COLO829 (cell line): ENCODE measurements at regions not wholly inside any gene's neighbourhood (a gene's known extent, or its start where the extent isn't known, plus 50 kb on each side); places are given as distances from the start of the nearest gene placed in this dataset.

ENCODE experiments used
- DNase-seq: peaks from one replicate; pipeline ENCODE4 v3.0.0; 2012; ENCODE audit warnings: low spot score

DNA sequence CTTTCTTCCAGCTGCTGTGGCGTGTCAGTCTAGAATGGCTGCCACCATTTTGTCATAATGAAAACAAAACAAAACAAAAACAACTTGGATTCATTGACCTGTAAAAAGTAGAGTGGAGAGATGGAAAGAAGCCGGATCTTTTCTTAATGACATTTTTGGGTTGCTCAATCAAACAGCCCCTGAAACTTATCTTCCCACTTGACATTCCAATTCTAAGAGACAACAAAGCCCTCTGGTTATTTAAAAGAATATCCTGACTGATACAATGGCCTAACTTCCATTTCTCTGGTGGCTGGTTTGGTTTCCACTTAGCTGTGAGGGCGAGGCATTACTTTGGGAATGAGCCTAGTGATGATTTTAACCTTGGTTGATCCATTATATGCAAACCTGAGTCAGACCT, 123.7 kb downstream of the AQP4 start:
- DNase-seq, result no peak

DNA sequence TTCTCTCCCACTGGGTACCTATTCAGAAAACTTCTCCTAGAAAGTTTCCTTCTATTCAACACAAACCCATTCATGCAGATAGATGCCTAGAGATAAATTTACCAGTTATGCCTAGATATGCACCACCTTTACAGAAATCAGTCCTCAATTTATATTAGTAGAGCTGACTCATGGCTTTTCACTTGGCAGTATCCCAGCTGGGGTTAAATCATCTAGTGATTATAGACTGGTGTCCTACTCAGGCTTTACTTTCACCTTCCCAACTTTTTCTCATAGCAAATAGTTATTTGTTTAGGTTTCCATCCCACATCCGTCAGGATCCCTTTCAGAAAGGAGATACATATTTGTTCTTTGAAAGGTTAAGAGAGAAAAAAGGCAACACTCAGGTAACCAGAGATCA, 124.5 kb downstream of the AQP4 start:
- no peak for DNase-seq

DNA sequence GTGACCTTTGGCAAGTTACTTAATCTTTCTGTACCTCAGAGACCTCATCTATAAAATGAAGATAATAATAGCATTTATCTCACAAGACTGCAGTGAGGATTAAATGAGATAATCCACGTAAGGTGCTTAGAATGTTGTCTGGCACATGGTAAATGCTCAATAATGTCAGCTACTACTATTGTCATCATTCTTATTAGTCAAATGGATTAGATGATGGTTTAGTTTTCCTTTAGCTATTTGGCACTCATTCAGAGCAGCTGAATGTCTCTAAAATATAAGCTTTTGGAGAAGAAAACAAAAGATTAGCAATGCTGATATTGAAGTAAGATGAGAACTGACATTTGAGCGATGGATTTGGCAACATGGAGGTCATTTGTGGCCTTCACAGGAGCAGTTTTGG, 125.1 kb downstream of the AQP4 start:
- DNase-seq, result no peak

DNA sequence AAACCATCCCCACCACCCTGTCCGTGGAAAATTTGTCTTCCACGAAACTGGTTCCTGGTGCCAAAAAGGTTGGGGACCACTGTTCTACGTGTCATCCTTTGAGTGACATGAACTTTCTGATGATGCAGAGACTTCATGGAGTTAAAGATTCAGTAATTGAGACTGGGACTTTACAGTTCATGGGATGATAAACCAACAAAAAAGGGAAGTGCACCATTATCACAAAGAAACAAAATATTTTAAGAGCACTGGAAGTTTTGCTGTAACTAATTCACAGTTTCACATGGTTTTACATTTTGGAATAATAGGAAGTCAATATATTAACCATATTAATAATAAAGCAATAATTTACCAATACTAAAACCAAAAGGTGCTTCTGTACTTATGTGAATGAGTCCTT, 126.8 kb downstream of the AQP4 start:
- no peak for DNase-seq

DNA sequence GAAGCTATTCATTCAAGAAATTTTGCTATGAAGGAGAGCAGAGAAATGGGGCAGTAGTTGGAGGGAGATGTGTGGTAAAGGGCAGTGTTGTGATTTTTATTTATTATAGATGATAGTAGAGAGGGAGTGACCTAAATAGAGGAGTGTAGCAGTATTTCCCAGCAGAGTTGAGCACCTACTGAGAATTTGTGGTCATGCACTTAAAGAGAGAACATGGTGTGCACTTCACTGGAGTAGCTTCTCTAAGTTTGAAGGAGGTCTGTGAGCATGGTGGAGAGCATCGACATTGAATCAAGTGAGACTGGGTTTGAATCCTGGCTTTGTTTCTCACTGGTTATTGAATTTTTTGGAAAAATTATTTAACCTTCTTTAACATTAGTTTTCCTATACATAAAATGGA, 129.2 kb downstream of the AQP4 start:
- DNase-seq, result no peak

DNA sequence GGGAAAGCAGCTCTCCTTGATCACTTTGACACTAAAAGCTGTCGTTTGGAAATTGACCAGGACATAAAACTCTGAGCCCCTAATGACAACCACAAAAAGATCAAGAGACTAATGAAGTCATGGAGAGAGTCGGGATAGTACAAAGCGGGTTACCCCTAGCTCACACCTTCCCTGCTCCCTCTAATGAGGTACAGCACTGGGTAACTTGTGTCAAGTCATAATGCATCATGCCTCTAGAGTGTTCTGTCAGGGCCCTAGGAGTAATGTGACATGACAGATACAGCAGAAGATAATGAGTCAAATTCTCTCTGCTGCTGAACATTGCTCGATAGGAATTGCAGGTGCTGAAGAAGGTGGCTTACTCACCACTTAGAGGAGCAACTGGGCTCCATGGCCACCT, 130.7 kb downstream of the AQP4 start:
- DNase-seq, result no peak

DNA sequence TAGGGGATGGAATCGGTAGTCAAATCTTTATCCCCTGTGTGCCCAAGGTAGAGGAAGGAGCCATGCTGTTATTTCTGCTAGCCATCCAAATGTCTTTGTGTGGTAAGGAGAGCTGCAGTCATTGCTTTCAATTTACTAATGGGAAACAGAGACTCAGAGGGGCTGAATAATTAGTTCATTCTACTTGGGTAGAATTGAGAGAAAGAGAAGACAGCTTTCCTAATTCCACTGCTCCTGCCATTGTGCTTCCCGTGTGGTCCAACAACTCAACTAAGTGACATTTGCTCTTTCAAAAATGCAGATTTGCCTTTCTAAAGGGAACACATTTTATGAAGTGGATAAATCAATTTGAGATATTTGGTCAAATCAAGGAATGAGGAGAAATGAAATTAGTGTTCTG, 136.1 kb downstream of the AQP4 start:
- no peak for DNase-seq

DNA sequence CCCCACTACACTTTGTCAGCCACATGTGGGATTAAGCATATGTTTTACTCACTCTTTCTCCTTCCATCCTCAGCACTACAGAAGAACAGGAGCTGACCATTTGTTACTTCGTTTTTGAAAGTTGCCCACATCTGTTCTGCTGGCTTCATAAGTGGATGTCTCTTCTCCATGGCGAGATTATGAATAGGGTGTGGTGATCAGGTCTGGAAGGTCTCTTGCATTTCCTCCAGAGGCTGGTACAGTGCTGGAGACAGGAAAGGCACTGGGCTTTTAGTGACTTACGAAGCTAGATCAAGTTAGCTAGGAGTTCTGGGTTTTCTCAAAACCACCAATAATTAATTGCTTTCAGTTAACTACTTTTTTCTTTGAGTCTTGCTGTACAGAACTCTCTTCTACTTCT, 136.5 kb downstream of the AQP4 start:
- no peak for DNase-seq

DNA sequence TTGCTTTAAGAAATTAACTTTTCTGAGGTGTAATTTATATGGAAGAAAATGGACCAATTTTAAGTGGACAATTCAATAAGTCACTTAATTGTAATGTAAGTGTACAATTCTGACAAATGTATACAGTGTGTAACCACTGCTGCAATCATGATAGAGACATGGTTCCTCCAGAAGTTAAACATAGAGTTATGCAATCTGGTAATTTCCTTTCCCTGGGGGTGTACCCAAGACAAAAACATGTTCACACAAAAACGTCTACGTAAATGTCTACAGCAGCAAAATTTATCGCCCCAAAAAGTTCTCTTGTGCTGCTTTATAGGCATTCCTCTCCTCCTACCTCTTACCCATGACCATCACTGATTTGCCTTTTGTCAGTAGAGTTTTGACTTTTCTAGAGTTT, 141.5 kb downstream of the AQP4 start:
- no peak for DNase-seq

DNA sequence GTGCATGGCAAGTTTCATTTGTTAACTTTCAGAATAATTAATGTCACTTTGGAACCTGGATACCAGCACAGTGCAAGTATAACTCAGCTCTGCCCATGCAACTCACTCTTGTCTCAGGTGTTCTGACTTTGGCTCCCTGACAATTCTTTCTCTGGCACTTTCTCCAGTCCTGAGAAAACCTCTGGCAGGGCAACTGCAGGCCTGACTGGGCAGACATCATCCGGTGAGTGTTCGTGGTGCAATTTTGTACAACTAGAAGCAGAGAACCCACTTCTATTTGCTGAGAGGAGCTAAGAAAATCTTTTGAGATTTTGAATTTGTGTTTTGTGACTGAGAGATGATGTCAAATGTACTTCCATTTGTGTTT, 143.0 kb downstream of the AQP4 start:
- DNase-seq, result no peak

DNA sequence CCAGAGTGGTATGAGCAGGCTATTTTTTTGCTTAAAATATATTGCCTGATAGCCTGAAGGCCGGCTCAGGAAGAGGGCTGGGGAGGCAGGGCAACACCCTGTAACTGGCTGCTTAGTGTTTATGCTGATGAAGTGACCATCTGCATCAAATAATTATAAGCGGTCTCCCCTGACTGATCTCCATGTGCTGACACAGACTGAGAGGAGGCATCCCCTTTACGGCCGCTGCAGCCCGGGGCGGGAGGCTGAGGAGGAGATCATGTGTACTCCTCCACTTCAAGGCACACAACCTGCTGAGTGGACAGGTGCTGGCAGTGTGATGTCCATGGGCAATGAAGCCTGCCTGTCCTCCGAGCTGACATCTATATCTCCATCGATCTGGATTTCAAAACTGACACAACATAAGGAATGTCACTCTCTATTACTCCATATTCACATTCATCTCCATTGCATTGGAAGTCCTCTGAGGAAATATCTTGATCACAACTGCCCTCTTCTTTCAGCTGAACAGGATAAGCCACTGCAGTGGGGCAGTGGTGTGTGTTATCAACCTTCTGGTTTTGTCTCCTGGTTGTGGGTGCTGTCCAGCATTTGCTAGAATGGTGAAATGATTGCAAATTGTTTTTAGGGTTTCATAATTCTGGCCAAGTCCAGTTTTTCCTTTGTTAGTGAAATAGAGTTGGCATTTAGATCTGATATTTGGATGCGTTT, 143.5 kb downstream of the AQP4 start:
- no peak for DNase-seq

DNA sequence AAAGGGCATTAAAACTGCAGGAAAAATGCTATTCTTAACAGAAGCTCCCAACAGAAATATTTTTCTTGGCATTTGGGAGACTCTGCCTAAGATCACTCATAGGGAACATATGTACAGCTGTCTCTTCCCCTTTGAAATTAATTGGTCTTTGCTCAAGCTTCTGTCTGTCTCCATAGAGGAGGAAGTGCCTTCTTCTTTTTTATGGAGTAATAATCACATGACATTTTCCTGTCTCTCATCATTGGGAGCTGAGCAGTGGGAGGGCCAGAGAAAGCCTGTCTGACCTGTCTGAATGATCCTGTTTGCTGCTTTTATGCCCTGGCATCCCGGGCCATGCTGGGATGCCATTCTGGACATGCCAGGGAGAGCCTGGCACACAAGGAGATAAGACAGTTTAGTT, 145.6 kb downstream of the AQP4 start:
- no peak for DNase-seq

DNA sequence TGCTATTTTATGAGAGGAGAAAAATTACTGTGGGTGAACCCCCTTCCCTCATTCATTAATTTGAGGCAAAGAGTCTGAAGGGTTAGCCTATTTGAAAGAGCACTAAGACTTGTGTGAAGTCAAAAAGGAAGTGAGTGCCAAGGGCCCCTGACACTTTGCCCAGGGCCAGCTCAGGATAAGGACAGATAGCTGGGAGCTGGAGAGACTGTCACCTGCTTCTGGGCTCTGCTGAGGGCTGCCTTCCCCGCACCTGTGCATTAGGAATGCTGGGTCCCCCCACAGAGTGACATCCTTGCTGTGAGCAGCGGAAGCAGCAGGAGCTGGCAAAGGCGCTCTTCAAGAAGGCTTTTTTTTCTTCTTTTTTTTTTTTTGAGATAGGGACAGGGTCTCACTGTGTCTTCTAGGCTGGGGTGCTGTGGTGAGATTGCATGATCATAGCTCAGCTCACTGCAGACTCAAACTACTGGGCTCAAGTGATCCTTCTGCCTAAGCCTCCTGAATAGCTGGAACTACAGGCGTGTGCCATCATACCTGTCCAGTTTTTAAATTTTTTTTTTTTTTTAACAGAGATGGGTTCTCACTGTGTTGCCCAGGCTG, 148.3 kb downstream of the AQP4 start:
- DNase-seq, result no peak

DNA sequence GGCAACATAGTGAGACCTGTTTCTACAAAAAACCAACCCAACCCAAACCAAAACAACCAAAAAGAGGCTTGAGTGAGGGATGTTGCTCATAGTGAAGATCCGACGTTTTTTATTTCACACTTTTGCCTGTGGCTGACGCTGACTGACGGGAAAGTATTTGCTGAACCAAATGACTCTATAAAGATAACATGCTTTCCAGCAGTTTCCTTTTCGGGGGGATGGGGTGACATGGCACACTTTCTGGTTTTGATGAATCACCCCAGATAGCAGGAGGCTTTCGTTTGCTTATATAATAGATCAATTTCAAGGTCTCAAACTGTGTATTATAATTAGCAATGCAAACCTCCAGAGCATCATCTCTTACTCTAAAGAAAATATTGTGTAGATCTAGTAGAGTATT, 150.8 kb downstream of the AQP4 start:
- DNase-seq, result no peak

DNA sequence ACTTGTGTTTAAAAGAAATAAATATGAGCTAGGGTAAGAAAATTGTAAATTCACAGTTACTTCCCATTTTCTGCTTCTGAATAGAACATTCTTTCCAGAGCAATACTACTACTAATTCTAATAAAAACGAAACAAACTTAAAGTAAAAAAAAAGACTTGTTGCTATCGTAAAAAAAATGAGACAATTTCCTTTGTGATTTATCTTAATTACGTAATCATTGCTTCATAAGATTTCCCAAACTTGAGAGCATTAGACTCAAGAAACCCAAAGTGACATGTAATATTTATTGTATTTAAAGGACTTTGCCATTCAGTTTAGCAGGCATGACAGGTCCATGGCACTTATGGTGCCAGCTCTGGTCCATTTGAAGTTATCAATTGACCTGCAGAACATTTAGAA, 153.8 kb downstream of the AQP4 start:
- DNase-seq, result no peak

DNA sequence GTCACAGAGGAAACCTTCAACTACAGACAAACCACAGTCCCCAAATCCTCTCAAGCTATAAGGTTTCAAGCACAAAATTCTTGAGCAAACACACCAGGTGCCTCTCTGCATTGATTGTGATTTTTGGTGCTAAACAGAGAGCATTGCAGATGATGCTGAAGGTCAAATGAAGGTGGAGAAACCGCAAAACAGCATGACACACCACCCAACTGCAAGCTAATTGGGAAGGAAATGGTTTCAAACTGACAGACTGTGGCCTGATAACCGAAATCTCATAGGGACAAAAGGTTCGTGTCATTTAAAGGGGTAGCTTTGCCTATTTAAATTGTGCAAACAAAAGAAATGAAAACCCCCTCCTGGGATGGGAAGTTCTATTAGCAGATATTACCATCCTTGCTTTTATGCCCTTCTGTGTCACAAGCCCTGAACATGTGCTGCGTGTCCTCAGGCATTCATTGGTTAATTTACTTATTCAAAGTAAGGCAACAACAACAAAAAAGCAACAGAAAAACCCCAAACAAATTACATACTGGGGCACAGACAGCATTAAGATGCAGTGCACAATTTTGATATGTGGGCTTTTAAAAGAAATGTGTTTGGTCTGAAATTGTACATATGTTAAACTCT, 154.9 kb downstream of the AQP4 start:
- DNase-seq, result no peak

DNA sequence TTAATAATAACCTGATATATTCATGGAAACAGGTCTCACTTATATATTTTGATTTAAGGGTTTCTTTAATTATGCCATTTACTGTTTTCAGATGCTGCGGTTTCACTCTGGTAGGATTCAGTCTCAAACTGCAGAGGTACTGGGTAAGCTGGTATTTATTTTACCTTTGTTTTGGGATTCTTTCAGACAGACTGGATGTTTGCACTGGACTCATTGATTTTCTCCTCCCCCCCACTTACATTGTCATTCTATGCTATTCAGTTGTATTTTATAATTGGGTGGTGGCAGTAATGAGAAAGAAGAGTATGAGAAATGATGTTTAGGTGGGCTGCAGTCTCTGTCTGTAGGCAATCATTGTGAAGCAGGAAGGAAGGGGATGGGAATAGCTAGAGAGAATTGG, 155.6 kb downstream of the AQP4 start:
- no peak for DNase-seq

DNA sequence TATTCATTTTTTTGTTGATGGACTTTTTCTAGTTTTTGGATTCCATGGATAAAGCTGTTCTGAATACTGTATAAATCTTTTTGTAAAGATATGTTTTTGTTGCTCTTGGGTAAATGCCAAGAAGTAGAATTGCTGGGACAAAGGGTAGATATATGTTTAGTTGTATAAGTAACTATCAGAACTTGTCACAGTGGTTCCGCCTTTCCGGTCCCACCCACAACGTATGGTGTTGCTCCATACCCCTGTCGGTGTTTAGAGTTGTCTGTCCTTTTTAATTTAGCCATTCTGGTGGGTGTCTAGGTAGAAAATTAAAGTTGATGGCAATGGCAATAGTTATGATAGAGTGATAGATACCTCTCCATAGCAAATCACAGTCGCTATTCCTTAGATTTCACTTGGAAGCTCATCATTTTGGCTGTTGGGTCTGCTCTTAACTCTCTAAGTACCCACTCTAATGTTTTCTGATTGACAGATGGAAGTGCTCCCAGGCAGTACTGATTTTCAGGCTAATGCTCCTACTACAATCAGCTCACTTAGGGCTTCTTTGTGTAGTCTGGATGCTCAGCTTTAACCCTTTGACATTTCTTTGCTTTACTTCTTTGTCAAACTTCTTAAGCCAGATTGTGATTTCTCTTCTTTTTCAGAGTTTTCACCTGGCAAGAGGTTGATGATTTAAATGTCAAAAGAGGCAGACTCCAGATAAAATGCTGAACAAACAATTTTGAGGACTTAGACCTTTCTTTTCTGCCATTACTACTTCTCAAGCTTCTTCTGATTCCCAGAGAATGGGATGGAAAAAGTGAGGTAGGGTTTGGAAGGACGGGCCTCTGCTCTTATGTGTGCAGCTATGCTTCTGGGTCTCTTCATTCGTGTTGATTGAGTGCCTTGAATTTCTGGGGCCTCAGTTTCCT, 156.4 kb downstream of the AQP4 start:
- no peak for DNase-seq

DNA sequence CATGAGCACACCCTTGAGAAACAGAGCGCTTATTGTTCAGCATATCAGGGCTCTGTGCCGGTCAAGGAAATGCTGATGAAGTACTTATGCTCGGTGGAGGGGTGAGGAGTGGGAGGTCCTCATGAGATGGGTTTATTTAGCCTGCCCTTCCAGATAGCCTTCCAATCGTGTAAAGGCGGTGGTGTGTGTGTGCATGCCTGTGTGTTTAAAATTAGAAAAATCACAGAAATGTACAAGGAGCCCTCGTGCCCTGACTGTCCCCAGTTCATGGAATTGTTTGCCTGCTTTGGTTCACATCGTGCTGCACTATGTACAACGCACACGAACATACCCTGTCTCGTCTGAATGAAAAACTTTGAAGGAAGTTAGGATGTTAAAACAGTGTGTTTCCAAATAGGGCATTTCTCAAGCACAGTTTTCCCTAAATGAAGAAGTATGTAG, 158.6 kb downstream of the AQP4 start:
- peak; percentile 54 for DNase-seq

DNA sequence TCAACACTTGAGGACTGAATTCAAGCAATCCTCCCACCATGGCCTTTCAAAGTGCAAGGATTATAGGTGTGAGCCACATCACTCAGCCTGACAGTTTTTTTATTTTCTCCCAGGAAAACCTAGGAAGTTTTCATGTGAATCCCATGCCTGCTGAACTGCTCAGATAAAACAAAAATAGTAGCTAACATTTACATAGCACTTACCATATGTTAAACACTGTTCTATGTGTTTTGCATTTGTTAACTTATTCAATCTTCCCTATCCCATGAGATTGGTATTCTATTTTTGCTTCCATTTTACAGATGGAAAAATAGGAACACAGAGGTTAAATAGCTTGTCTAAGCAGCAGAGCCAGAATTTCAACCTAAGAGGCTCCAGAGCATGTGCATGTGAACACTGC, 157.4 kb upstream of the KCTD1 start:
- no peak for DNase-seq

DNA sequence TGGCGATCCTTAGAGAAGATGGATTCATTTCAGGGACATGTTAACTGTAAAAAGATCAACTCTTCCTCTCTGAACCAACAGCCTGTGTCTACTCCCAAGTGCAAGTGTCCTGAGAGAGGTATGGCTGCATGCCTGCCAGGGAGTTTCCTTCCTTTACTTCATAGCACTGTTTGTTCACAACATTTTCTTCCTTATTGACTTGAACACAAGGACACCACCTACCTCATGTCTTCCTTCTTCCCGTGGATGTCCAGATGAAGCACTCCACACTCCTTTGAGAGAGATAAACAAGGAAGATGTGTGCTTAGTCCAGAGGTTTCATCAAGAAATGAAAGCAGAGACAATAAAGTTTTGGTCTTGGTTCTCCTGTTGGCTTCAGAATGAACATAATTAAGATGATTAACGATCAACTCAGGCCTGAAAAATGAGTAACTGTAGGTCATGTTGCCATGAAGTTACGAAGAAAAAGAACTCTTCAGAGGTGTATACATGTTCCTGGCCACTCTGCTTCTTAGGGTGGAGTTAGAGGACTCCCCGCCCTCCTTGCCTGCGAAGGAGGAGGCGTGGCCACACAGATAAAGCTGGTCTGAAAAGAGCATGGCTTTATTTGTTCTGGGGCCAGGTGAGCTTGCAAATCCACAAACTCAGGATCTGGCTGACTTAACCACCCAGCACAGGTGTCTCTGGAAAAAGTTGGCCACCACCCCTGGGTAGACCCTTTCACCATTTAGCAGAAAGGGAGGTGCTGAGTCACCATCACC, 155.0 kb upstream of the KCTD1 start:
- DNase-seq, result no peak

DNA sequence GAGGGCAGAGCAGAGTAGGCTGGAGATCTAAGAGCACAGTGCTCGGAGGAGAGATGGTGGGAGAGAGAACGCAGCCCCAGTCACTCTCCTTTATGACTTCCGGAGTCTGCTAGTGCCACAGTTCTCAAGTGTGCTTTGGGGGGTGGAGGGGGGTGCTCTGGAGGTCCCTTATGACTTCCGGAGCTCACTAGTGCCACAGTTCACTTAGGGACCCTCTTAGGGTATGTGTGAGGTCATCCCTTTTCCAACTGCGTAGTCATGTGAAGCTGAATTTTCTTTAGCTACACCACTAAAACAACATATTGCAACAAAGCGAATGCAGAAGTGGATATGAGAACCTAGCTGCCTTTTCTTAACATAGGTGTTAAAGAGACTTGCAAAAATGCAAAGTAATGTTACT, 153.7 kb upstream of the KCTD1 start:
- DNase-seq, result no peak
